ENCODE measurements at regions not wholly inside any gene's neighbourhood (a gene's known extent, or its start where the extent isn't known, plus 50 kb on each side); places are given as distances from the start of the nearest gene placed in this dataset.
"Not testable (repeated sequence)": the region's sequence is repeated elsewhere in the genome, so short reads cannot be mapped to it uniquely, and the experiment has no call there.

GRCh38 chr3:193124861-193125260 is 116.2 kb upstream of the PLAAT1 start:
- no peak for DNase-seq

- DNase-seq, result no peak
Observed at GRCh38 chr3:193129607-193130006, 111.4 kb upstream of the PLAAT1 start.

GRCh38 chr3:193130576-193130975 is 110.4 kb upstream of the PLAAT1 start:
- no peak for DNase-seq

GRCh38 chr3:193132241-193132640 is 108.8 kb upstream of the PLAAT1 start:
- DNase-seq, result no peak

- DNase-seq, result no peak
Observed at GRCh38 chr3:193132964-193133363, 108.1 kb upstream of the PLAAT1 start.

GRCh38 chr3:193134856-193135255 is 106.2 kb upstream of the PLAAT1 start:
- DNase-seq, result no peak

GRCh38 chr3:193140381-193140780 is 100.6 kb upstream of the PLAAT1 start:
- DNase-seq, result no peak

GRCh38 chr3:193145248-193145647 is 95.8 kb upstream of the PLAAT1 start:
- DNase-seq, result no peak

- DNase-seq, result no peak
Observed at GRCh38 chr3:193148688-193149473, 92.1 kb upstream of the PLAAT1 start.

- DNase-seq, result no peak
Observed at GRCh38 chr3:193149998-193150397, 91.0 kb upstream of the PLAAT1 start.

GRCh38 chr3:193155044-193155781 is 85.8 kb upstream of the PLAAT1 start:
- DNase-seq, result not testable (repeated sequence)

GRCh38 chr3:193157051-193157450 is 84.0 kb upstream of the PLAAT1 start:
- DNase-seq, result no peak

- no peak for DNase-seq
Observed at GRCh38 chr3:193165431-193166120, 75.4 kb upstream of the PLAAT1 start.

GRCh38 chr3:193168931-193169330 is 72.1 kb upstream of the PLAAT1 start:
- DNase-seq, result no peak

GRCh38 chr3:193174140-193174539 is 66.9 kb upstream of the PLAAT1 start:
- DNase-seq, result no peak

GRCh38 chr3:193179332-193180012 is 61.5 kb upstream of the PLAAT1 start:
- not testable (repeated sequence) for DNase-seq

GRCh38 chr3:193187070-193187722 is 53.8 kb upstream of the PLAAT1 start:
- no peak for DNase-seq

- DNase-seq, result peak; percentile 21
Observed at GRCh38 chr3:193190146-193190786, 50.8 kb upstream of the PLAAT1 start.
